Vagina (tissue), 2 donors: ENCODE measurements at regions not wholly inside any gene's neighbourhood (a gene's known extent, or its start where the extent isn't known, plus 50 kb on each side); places are given as distances from the start of the nearest gene placed in this dataset.

ENCODE experiments used
- DNase-seq, 2 donors: peaks; one replicate each; pipeline ENCODE4 v3.0.0-alpha.2; 2017; ENCODE audit errors: extremely low spot score in 2 of 2
- H3K27ac ChIP-seq: fragments of 200-600 bp; sonication (generic); one replicate; pipeline ENCODE4 v1.5.1; 2019
- H3K27me3 ChIP-seq: fragments of 200-600 bp; sonication (generic); one replicate; pipeline ENCODE4 v1.5.1; 2019
- H3K36me3 ChIP-seq, 2 donors: fragments of 200-600 bp; sonication (generic); one replicate each; pipeline ENCODE4 v1.5.1; 2017 to 2019
- H3K4me1 ChIP-seq: fragments of 200-600 bp; sonication (generic); one replicate; pipeline ENCODE4 v1.5.1; 2019
- H3K4me3 ChIP-seq, 2 donors: fragments of 200-600 bp; sonication (generic); 1 replicate in 1 of 2; 2 replicates in 1 of 2; pipeline ENCODE4 v1.5.1; 2016 to 2019
- H3K9me3 ChIP-seq: fragments of 200-600 bp; sonication (generic); one replicate; pipeline ENCODE4 v1.5.1; 2019
- POLR2A ChIP-seq, 2 donors: fragments of 450-650 bp; IDR thresholded peaks; one replicate each; pipeline ENCODE4 v1.6.1; 2017; ENCODE audit warnings: antibody characterized with exemption in 2 of 2, mild to moderate bottlenecking in 2 of 2, moderate library complexity in 2 of 2
- POLR2AphosphoS5 ChIP-seq, 2 donors: sonication (generic); formaldehyde crosslinking; IDR thresholded peaks; one replicate each; pipeline ENCODE4 v1.9.0; 2017; ENCODE audit warnings: antibody characterized with exemption in 2 of 2, mild to moderate bottlenecking in 2 of 2, low read depth in 1 of 2; ENCODE audit not compliant: insufficient read depth in 1 of 2
- intact Hi-C: fragments of 100-400 bp; cut with DNase I; formaldehyde crosslinking; loops from one replicate; pipeline ENCODE4 v1.15.1; 2023
- TF ChIP-seq, protein P1 (sequence below), 3 experiments: fragments of 450-650 bp in 2 of 3; fragments of 200-600 bp in 1 of 3; sonication (generic) in 1 of 3; IDR thresholded peaks; one replicate each; pipeline ENCODE4 v1.5.1; 2017 to 2019; ENCODE audit warnings: antibody characterized with exemption in 3 of 3, mild to moderate bottlenecking in 2 of 3, moderate library complexity in 2 of 3

DNA sequence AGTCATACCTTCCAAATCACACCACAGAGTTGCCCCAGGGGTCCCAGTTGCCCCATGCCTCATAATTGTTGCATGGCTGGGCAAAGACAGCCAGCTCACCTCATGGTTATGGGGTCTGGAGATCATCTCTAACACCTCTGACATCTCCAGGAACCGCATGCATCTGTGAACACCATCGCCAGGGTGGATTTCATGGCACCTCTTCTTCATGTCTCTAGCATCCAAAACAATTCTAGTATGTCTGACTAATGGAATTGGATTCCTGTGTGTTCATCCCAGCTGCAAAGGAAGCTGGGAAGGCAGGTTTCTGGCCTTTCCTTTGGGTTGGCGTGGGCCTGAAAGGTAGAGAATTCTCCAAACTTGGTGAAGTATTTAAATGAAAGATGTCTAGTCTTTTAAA, 122.3 kb upstream of the ABCA1 start:
- H3K9me3 ChIP-seq, result no peaks in the 10 kb centered on the region
- intact Hi-C loops, result no loop called here
- no peaks in the 10 kb centered on the region for H3K27me3 ChIP-seq
- no peak overlapping the region for H3K27ac ChIP-seq
- TF ChIP-seq POLR2AphosphoS5 (IDR thresholded peaks at IDR 0.05; ENCODE audit: insufficient read depth in 1 of 2, low read depth in 1 of 2) (no peak), POLR2A (IDR thresholded peaks at IDR 0.05) (no peak)
- TF ChIP-seq, protein P1, sequence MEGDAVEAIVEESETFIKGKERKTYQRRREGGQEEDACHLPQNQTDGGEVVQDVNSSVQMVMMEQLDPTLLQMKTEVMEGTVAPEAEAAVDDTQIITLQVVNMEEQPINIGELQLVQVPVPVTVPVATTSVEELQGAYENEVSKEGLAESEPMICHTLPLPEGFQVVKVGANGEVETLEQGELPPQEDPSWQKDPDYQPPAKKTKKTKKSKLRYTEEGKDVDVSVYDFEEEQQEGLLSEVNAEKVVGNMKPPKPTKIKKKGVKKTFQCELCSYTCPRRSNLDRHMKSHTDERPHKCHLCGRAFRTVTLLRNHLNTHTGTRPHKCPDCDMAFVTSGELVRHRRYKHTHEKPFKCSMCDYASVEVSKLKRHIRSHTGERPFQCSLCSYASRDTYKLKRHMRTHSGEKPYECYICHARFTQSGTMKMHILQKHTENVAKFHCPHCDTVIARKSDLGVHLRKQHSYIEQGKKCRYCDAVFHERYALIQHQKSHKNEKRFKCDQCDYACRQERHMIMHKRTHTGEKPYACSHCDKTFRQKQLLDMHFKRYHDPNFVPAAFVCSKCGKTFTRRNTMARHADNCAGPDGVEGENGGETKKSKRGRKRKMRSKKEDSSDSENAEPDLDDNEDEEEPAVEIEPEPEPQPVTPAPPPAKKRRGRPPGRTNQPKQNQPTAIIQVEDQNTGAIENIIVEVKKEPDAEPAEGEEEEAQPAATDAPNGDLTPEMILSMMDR (IDR thresholded peaks at IDR 0.05), result no peak
- no peaks in the 10 kb centered on the region for H3K4me1 ChIP-seq
- no peak overlapping the region for H3K4me3 ChIP-seq
- DNase-seq, result no peak
- H3K36me3 ChIP-seq, result no peaks in the 10 kb centered on the region

GRCh38 chr9:105051897-105052296, 123.9 kb upstream of the ABCA1 start:
- Histone ChIP-seq H3K27ac (no peak overlapping the region), H3K4me3 (no peak overlapping the region), H3K36me3 (no peaks in the 10 kb centered on the region), H3K27me3 (no peaks in the 10 kb centered on the region), H3K9me3 (no peaks in the 10 kb centered on the region), H3K4me1 (no peaks in the 10 kb centered on the region)
- DNase-seq, result no peak
- no peak for TF ChIP-seq POLR2A (IDR thresholded peaks at IDR 0.05)
- no peak for TF ChIP-seq POLR2AphosphoS5 (IDR thresholded peaks at IDR 0.05; ENCODE audit: insufficient read depth in 1 of 2, low read depth in 1 of 2)
- TF ChIP-seq, protein P1 (IDR thresholded peaks at IDR 0.05), result no peak
- intact Hi-C loops, result no loop called here

DNA sequence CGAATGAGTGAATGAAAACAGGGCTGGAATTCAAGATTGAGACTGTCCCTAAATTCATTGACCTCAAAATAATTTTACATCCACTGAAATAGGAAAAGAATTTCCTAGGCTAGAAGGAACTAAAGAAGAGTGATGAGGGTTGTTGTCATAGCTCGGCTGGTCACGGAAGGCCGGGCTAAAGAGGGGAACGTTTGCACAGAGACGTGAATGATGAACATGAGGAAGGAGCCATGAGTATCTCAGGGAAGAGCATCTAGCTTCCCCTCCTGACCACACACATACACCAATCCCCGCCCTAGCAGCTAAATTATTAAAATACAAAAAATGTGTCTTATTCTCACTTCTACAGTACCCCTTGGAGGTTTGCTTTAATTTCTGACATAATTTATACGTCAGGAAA, 124.4 kb upstream of the ABCA1 start:
- Histone ChIP-seq H3K4me3 (no peak overlapping the region), H3K36me3 (no peaks in the 10 kb centered on the region), H3K27ac (no peak overlapping the region), H3K9me3 (no peaks in the 10 kb centered on the region), H3K27me3 (no peaks in the 10 kb centered on the region), H3K4me1 (no peaks in the 10 kb centered on the region)
- TF ChIP-seq, protein P1 (IDR thresholded peaks at IDR 0.05), result no peak
- TF ChIP-seq POLR2A (IDR thresholded peaks at IDR 0.05) (no peak), POLR2AphosphoS5 (IDR thresholded peaks at IDR 0.05; ENCODE audit: insufficient read depth in 1 of 2, low read depth in 1 of 2) (no peak)
- DNase-seq, result no peak
- intact Hi-C loops, result no loop called here

GRCh38 chr9:105053209-105053652, 125.3 kb upstream of the ABCA1 start:
- no peaks in the 10 kb centered on the region for H3K9me3 ChIP-seq
- no peaks in the 10 kb centered on the region for H3K27me3 ChIP-seq
- no peak for DNase-seq
- H3K27ac ChIP-seq, result no peak overlapping the region
- H3K4me1 ChIP-seq, result no peaks in the 10 kb centered on the region
- TF ChIP-seq, protein P1 (IDR thresholded peaks at IDR 0.05), result no peak
- no peak for TF ChIP-seq POLR2A (IDR thresholded peaks at IDR 0.05)
- no peak for TF ChIP-seq POLR2AphosphoS5 (IDR thresholded peaks at IDR 0.05; ENCODE audit: insufficient read depth in 1 of 2, low read depth in 1 of 2)
- intact Hi-C loops, result no loop called here
- H3K4me3 ChIP-seq, result no peak overlapping the region
- no peaks in the 10 kb centered on the region for H3K36me3 ChIP-seq

- no peaks in the 10 kb centered on the region for H3K36me3 ChIP-seq
- TF ChIP-seq POLR2A (IDR thresholded peaks at IDR 0.05) (no peak), POLR2AphosphoS5 (IDR thresholded peaks at IDR 0.05; ENCODE audit: insufficient read depth in 1 of 2, low read depth in 1 of 2) (no peak)
- TF ChIP-seq, protein P1 (IDR thresholded peaks at IDR 0.05), result no peak
- H3K9me3 ChIP-seq, result no peaks in the 10 kb centered on the region
- H3K4me3 ChIP-seq, result no peak overlapping the region
- no peak overlapping the region for H3K27ac ChIP-seq
- intact Hi-C loops, result no loop called here
- no peaks in the 10 kb centered on the region for H3K4me1 ChIP-seq
- no peaks in the 10 kb centered on the region for H3K27me3 ChIP-seq
- DNase-seq, result no peak
Observed at GRCh38 chr9:105054491-105054890, 126.5 kb upstream of the ABCA1 start.
